GM12878 (cell line): ENCODE measurements at regions not wholly inside any gene's neighbourhood (a gene's known extent, or its start where the extent isn't known, plus 50 kb on each side); places are given as distances from the start of the nearest gene placed in this dataset.

Experiments
- ATAC-seq: fragments of 200-7000 bp; cut with Tn5 transposase; 3 replicates; pipeline ENCODE4 v1.9.1; 2020; ENCODE audit warnings: mild to moderate bottlenecking, moderate library complexity
- BruUV-seq: library from RNA; stranded (reverse); fragments of 400-500 nt; replicated peaks from 2 replicates; lab custom pipeline; 2021; lab: Mats Ljungman, UMichigan
- CTCF ChIA-PET: fragments of 300-600 bp; sonication (Branson Sonifier 250); formaldehyde crosslinking; extraction: SDS; loops from one replicate; lab custom pipeline; 2021; ENCODE audit warnings: inconsistent platforms; lab: Yijun Ruan, JAX
- POLR2A ChIA-PET: fragments of 350-600 bp; formaldehyde crosslinking; extraction: SDS; loops from one replicate; lab custom pipeline; 2021; ENCODE audit warnings: inconsistent platforms; lab: Charles Lee
- RAD21 ChIA-PET: fragments of 300-600 bp; sonication (Branson Sonifier 250); formaldehyde crosslinking; loops from one replicate; lab custom pipeline; 2023; ENCODE audit warnings: antibody characterized with exemption; ENCODE audit not compliant: unreplicated experiment; lab: Charles Lee
- SMC1A ChIA-PET: fragments of 300-600 bp; sonication (Branson Sonifier 250); formaldehyde crosslinking; loops from one replicate; lab custom pipeline; 2023; ENCODE audit not compliant: unreplicated experiment, uncharacterized antibody; lab: Charles Lee
- DNase-seq: peaks from one replicate; pipeline ENCODE4 v3.0.0-alpha.2; 2011; ENCODE audit warnings: low read depth, low spot score
- FAIRE-seq: peaks from 3 replicates; lab custom pipeline; 2011; peaks lifted over from hg19 to GRCh38; lab: Jason Lieb, UNC
- H2AFZ ChIP-seq: 2 replicates; pipeline ENCODE4 v1.6.0; 2011; ENCODE audit warnings: low read depth, low read length, control low read depth; ENCODE audit not compliant: control insufficient read depth
- H3K27ac ChIP-seq: 2 replicates; pipeline ENCODE4 v1.5.1; 2011; ENCODE audit warnings: control low read depth; ENCODE audit not compliant: control insufficient read depth, insufficient read depth
- H3K27me3 ChIP-seq, 2 experiments: replicated peaks in 1 of 2; 2 replicates each; pipeline versions ENCODE4 v1.6.0 to v1.6.1; 2011; ENCODE audit warnings: low read length in 1 of 2; ENCODE audit not compliant: control insufficient read depth in 2 of 2, insufficient read depth in 2 of 2
- H3K36me3 ChIP-seq, 2 experiments: 2 replicates each; pipeline ENCODE4 v1.5.1; 2011; ENCODE audit warnings: low read length in 1 of 2; ENCODE audit not compliant: control insufficient read depth in 2 of 2, insufficient read depth in 2 of 2
- H3K4me1 ChIP-seq: 2 replicates; pipeline ENCODE4 v1.6.1; 2011; ENCODE audit warnings: mild to moderate bottlenecking, low read length, moderate library complexity, mixed read lengths; ENCODE audit not compliant: control insufficient read depth, insufficient read depth
- H3K4me2 ChIP-seq: 2 replicates; pipeline ENCODE4 v1.6.0; 2011; ENCODE audit warnings: control low read depth; ENCODE audit not compliant: control insufficient read depth, insufficient read depth
- H3K4me3 ChIP-seq: fragments of 200-600 bp; sonication (generic); 2 replicates; pipeline ENCODE4 v1.5.1; 2016
- H3K79me2 ChIP-seq: 2 replicates; pipeline ENCODE4 v1.6.0; 2011; ENCODE audit warnings: low read length; ENCODE audit not compliant: control insufficient read depth, insufficient read depth
- H3K9ac ChIP-seq: 2 replicates; pipeline ENCODE4 v1.8.0; 2011; ENCODE audit warnings: low read length, control low read depth, mixed read lengths; ENCODE audit not compliant: control insufficient read depth, insufficient read depth
- H3K9me3 ChIP-seq: replicated peaks from 3 replicates; pipeline ENCODE4 v1.5.1; 2011; ENCODE audit warnings: mild to moderate bottlenecking, low read length; ENCODE audit not compliant: control insufficient read depth, insufficient read depth
- H4K20me1 ChIP-seq: 2 replicates; pipeline ENCODE4 v1.6.0; 2011; ENCODE audit not compliant: control insufficient read depth, insufficient read depth
- ATF7 ChIP-seq: fragments of 450-650 bp; IDR thresholded peaks from 2 replicates; pipeline ENCODE4 v1.6.1; 2016; ENCODE audit warnings: low read depth, mild to moderate bottlenecking
- BCL11A ChIP-seq: IDR thresholded peaks from 2 replicates; pipeline ENCODE4 v1.6.1; 2011; ENCODE audit warnings: low read depth, low read length
- EP300 ChIP-seq, 2 experiments: fragments of 150-350 bp in 1 of 2; IDR thresholded peaks; 2 replicates each; pipeline ENCODE4 v1.6.1; 2011 to 2012; ENCODE audit warnings: low read depth in 2 of 2, low read length in 2 of 2, borderline replicate concordance in 1 of 2, improper control_type of control experiment in 1 of 2, inconsistent platforms in 1 of 2; ENCODE audit not compliant: control insufficient read depth in 1 of 2
- EZH2 ChIP-seq: IDR thresholded peaks from 2 replicates; pipeline ENCODE4 v1.6.1; 2012; ENCODE audit warnings: low read depth, mild to moderate bottlenecking, control low read depth, inconsistent platforms, low read length, borderline replicate concordance; ENCODE audit not compliant: control insufficient read depth
- MLLT1 ChIP-seq: fragments of 450-650 bp; IDR thresholded peaks from 2 replicates; pipeline ENCODE4 v1.6.1; 2016; ENCODE audit warnings: mild to moderate bottlenecking
- PAX8 ChIP-seq: fragments of 450-650 bp; IDR thresholded peaks from 2 replicates; pipeline ENCODE4 v1.6.1; 2017; ENCODE audit warnings: mild to moderate bottlenecking, moderate library complexity
- PKNOX1 ChIP-seq: fragments of 450-650 bp; IDR thresholded peaks from 2 replicates; pipeline ENCODE4 v1.6.1; 2016; ENCODE audit warnings: mild to moderate bottlenecking
- ZBTB33 ChIP-seq: fragments of 450-650 bp; IDR thresholded peaks from 2 replicates; pipeline ENCODE4 v1.6.1; 2017; ENCODE audit warnings: mild to moderate bottlenecking
- ZNF687 ChIP-seq: fragments of 450-650 bp; IDR thresholded peaks from 2 replicates; pipeline ENCODE4 v1.6.1; 2017; ENCODE audit warnings: mild to moderate bottlenecking, moderate library complexity
- WGBS: methylation state at CpG from one replicate; pipeline ENCODE4 v1.1.6; 2016; ENCODE audit warnings: low lambda C conversion rate; ENCODE audit not compliant: insufficient replicate concordance, insufficient coverage; ENCODE audit errors: missing lambda C conversion rate; 5-methylcytosine and 5-hydroxymethylcytosine counted together
- in situ Hi-C: fragments of 300-500 bp; cut with MboI; formaldehyde crosslinking; loops from 9 replicates; pipeline ENCODE4 v1.14.3; 2018; ENCODE audit warnings: mixed read lengths
- intact Hi-C: fragments of 100-400 bp; cut with micrococcal nuclease; formaldehyde crosslinking; loops from one replicate; pipeline ENCODE4 v1.14.2; 2022; ENCODE audit not compliant: unreplicated experiment

GRCh38 chr2:204023088-204023487 is 86.5 kb downstream of the ICOS start:
- POLR2A ChIA-PET: no interaction called here
- H3K9me3 ChIP-seq: no peaks in the 10 kb centered on the region; the same call in 2 of the 3 replicates
- ATAC-seq (no peak), FAIRE-seq (no peak), DNase-seq (no peak)
- in situ Hi-C loops (no loop called here), intact Hi-C loops (no loop called here)
- H3K79me2 ChIP-seq: no peaks in the 10 kb centered on the region
- SMC1A ChIA-PET: interaction anchor here (0.9 kb wide), 1 partner anchor 948 kb away, joined by 3 read pairs; no protein-coding TSS in a partner anchor
- WGBS: 0% methylated on average over 1 of the region's 1 CpG
- no peak overlapping the region for H3K9ac ChIP-seq
- H3K4me3 ChIP-seq: no peak overlapping the region
- H3K36me3 ChIP-seq: no peaks in the 10 kb centered on the region
- no peaks in the 10 kb centered on the region for H3K27me3 ChIP-seq
- CTCF ChIA-PET: interaction anchor here (1.3 kb wide), 2 partner anchors 35 to 118 kb away, joined by 3 to 5 read pairs; no protein-coding TSS in a partner anchor
- BruUV-seq: no TSS peak
- no peak overlapping the region for H3K4me2 ChIP-seq
- no peaks in the 10 kb centered on the region for H3K4me1 ChIP-seq
- no peak overlapping the region for H3K27ac ChIP-seq
- no peaks in the 10 kb centered on the region for H4K20me1 ChIP-seq
- TF ChIP-seq ZNF687 (no peak), ATF7 (no peak), BCL11A (no peak), PKNOX1 (no peak), EZH2 (no peak), ZBTB33 (no peak), MLLT1 (no peak), EP300 (IDR thresholded peaks at IDR 0.05; ENCODE audit: borderline replicate concordance in 1 of 2, control insufficient read depth in 1 of 2, low read depth in 2 of 2, low read length in 2 of 2) (no peak), PAX8 (no peak)
- TF ChIP-seq, all 136 proteins: peak for 0
- H2AFZ ChIP-seq: no peak overlapping the region; the same call in 1 of the 2 replicates
- RAD21 ChIA-PET: no interaction called here
